ENCODE measurements at regions not wholly inside any gene's neighbourhood (a gene's known extent, or its start where the extent isn't known, plus 50 kb on each side); places are given as distances from the start of the nearest gene placed in this dataset.
A peak's percentile ranks its signal among the peaks of the same experiment; 100 is the strongest.

- DNase-seq (ENCODE audit: low read depth): no peak
- TF ChIP-seq CTCF (conservative IDR thresholded peaks at IDR 0.05; ENCODE audit: low read length): no peak
- H3K4me3 ChIP-seq (ENCODE audit: low read length): no peak overlapping the region
Observed at GRCh38 chr11:80211673-80212072, 770.8 kb upstream of the TENM4 start.

- TF ChIP-seq CTCF (conservative IDR thresholded peaks at IDR 0.05; ENCODE audit: low read length): no peak
- H3K4me3 ChIP-seq (ENCODE audit: low read length): no peak overlapping the region
- no peak for DNase-seq (ENCODE audit: low read depth)
Observed at GRCh38 chr11:80204021-80204420, 763.2 kb upstream of the TENM4 start.

GRCh38 chr11:80196932-80197554, 756.2 kb upstream of the TENM4 start:
- no peak for DNase-seq (ENCODE audit: low read depth)
- TF ChIP-seq CTCF (conservative IDR thresholded peaks at IDR 0.05; ENCODE audit: low read length): no peak
- H3K4me3 ChIP-seq (ENCODE audit: low read length): no peak overlapping the region

GRCh38 chr11:80196041-80196440, 755.2 kb upstream of the TENM4 start:
- DNase-seq (ENCODE audit: low read depth): no peak
- H3K4me3 ChIP-seq (ENCODE audit: low read length): no peak overlapping the region
- no peak for TF ChIP-seq CTCF (conservative IDR thresholded peaks at IDR 0.05; ENCODE audit: low read length)

GRCh38 chr11:80194625-80195024, 753.8 kb upstream of the TENM4 start:
- DNase-seq (ENCODE audit: low read depth): no peak
- no peak for TF ChIP-seq CTCF (conservative IDR thresholded peaks at IDR 0.05; ENCODE audit: low read length)
- H3K4me3 ChIP-seq (ENCODE audit: low read length): no peak overlapping the region

GRCh38 chr11:80194016-80194415, 753.2 kb upstream of the TENM4 start:
- TF ChIP-seq CTCF (conservative IDR thresholded peaks at IDR 0.05; ENCODE audit: low read length): no peak
- DNase-seq (ENCODE audit: low read depth): no peak
- H3K4me3 ChIP-seq (ENCODE audit: low read length): no peak overlapping the region

- peak; percentile 11 for DNase-seq (ENCODE audit: low read depth)
- H3K4me3 ChIP-seq (ENCODE audit: low read length): no peak overlapping the region
- no peak for TF ChIP-seq CTCF (conservative IDR thresholded peaks at IDR 0.05; ENCODE audit: low read length)
Observed at GRCh38 chr11:80188076-80188627, 747.3 kb upstream of the TENM4 start.
